K562 (cell line): ENCODE measurements at regions not wholly inside any gene's neighbourhood (a gene's known extent, or its start where the extent isn't known, plus 50 kb on each side); places are given as distances from the start of the nearest gene placed in this dataset.

Experiments used
- ATAC-seq: fragments of 200-7000 bp; cut with Tn5 transposase; 3 replicates; pipeline ENCODE4 v1.9.1; 2020; ENCODE audit warnings: moderate library complexity
- BruUV-seq: library from RNA; stranded (reverse); fragments of 400-500 nt; replicated peaks from 2 replicates; lab custom pipeline; 2021; lab: Mats Ljungman, UMichigan
- CTCF ChIA-PET: fragments of 300-600 bp; formaldehyde crosslinking; extraction: SDS; loops from one replicate; lab custom pipeline; 2021; ENCODE audit warnings: low intra/inter-chr PET ratio; lab: Yijun Ruan, JAX
- POLR2A ChIA-PET: fragments of 300-600, 350-650 bp; sonication (Branson Sonifier 250); formaldehyde crosslinking; extraction: SDS; loops from one replicate; lab custom pipeline; 2021; ENCODE audit warnings: antibody characterized with exemption, inconsistent platforms; lab: Yijun Ruan, JAX
- DNase-seq, 4 experiments: peaks; one replicate each; pipeline versions ENCODE4 v3.0.0 to v3.0.0-alpha.2; 2011 to 2018; ENCODE audit warnings: low spot score in 3 of 4, mixed read lengths in 3 of 4; ENCODE audit errors: extremely low read depth in 1 of 4
- FAIRE-seq: peaks from 2 replicates; lab custom pipeline; 2011; peaks lifted over from hg19 to GRCh38; lab: Jason Lieb, UNC
- H2AFZ ChIP-seq: 2 replicates; pipeline ENCODE4 v1.6.0; 2011; ENCODE audit warnings: low read depth, low read length, control low read depth, inconsistent platforms
- H3K27ac ChIP-seq: fragments of 200-600 bp; 3 replicates; pipeline ENCODE4 v1.8.0; 2011; ENCODE audit warnings: low read depth, mild to moderate bottlenecking, control low read depth, inconsistent platforms, low read length, moderate library complexity, mixed read lengths; ENCODE audit errors: extremely low read depth
- H3K27me3 ChIP-seq, 2 experiments: fragments of 300-600 bp in 1 of 2; 2 replicates in 1 of 2; 3 replicates in 1 of 2; pipeline versions ENCODE4 v1.6.0 to v1.8.0; 2011; ENCODE audit warnings: inconsistent platforms in 2 of 2, low read length in 2 of 2, mild to moderate bottlenecking in 1 of 2, mixed read lengths in 1 of 2, moderate library complexity in 1 of 2; ENCODE audit not compliant: control insufficient read depth in 2 of 2, insufficient read depth in 2 of 2
- H3K36me3 ChIP-seq: fragments of 300-600 bp; 3 replicates; pipeline ENCODE4 v1.8.0; 2011; ENCODE audit warnings: mild to moderate bottlenecking, low read length, inconsistent platforms; ENCODE audit not compliant: control insufficient read depth, insufficient read depth
- H3K4me1 ChIP-seq, 2 experiments: fragments of 200-600 bp in 1 of 2; replicated peaks in 1 of 2; 2 replicates in 1 of 2; 3 replicates in 1 of 2; pipeline versions ENCODE4 v1.5.1 to v1.8.0; 2011; ENCODE audit warnings: inconsistent platforms in 2 of 2, low read length in 2 of 2, mild to moderate bottlenecking in 1 of 2, mixed read lengths in 1 of 2, moderate library complexity in 1 of 2; ENCODE audit not compliant: control insufficient read depth in 2 of 2, insufficient read depth in 2 of 2
- H3K4me2 ChIP-seq: 2 replicates; pipeline ENCODE4 v1.6.1; 2011; ENCODE audit warnings: low read length, control low read depth, inconsistent platforms, mixed read lengths; ENCODE audit not compliant: insufficient read depth
- H3K4me3 ChIP-seq: fragments of 200-600 bp; sonication (generic), shearing (Covaris generic); 2 replicates; pipeline ENCODE4 v1.5.1; 2016; ENCODE audit warnings: control low read depth, inconsistent platforms
- H3K79me2 ChIP-seq: fragments of 200-600 bp; 3 replicates; pipeline ENCODE4 v1.8.0; 2011; ENCODE audit warnings: low read length, inconsistent platforms; ENCODE audit not compliant: control insufficient read depth, insufficient read depth
- H3K9ac ChIP-seq, 2 experiments: 2 replicates each; pipeline versions ENCODE4 v1.6.0 to v1.6.1; 2011; ENCODE audit warnings: low read depth in 2 of 2, low read length in 2 of 2, control low read depth in 1 of 2, inconsistent platforms in 1 of 2, mild to moderate bottlenecking in 1 of 2, mixed read lengths in 1 of 2; ENCODE audit not compliant: insufficient read depth in 1 of 2
- H3K9me1 ChIP-seq: one replicate; pipeline ENCODE4 v1.6.0; 2011; ENCODE audit warnings: inconsistent platforms, mild to moderate bottlenecking, low read length, moderate library complexity; ENCODE audit not compliant: control insufficient read depth, insufficient read depth
- H3K9me3 ChIP-seq: replicated peaks from 2 replicates; pipeline ENCODE4 v1.5.1; 2011; ENCODE audit warnings: low read depth, low read length, inconsistent platforms; ENCODE audit not compliant: control insufficient read depth, insufficient read depth
- H4K20me1 ChIP-seq: replicated peaks from 2 replicates; pipeline ENCODE4 v1.6.1; 2011; ENCODE audit warnings: low read length, inconsistent platforms, mixed read lengths; ENCODE audit not compliant: control insufficient read depth, insufficient read depth
- AFF4 ChIP-seq: sonication (generic); formaldehyde crosslinking; IDR thresholded peaks from 2 replicates; pipeline ENCODE4 v1.8.0; 2023; ENCODE audit warnings: mild to moderate bottlenecking, missing genetic modification reagents
- ETV1 ChIP-seq: fragments of 450-650 bp; conservative IDR thresholded peaks from 2 replicates; pipeline ENCODE4 v1.6.1; 2016; ENCODE audit warnings: missing genetic modification characterization, control low read depth, low read depth, missing compliant biosample characterization
- FOXP4 ChIP-seq: sonication (generic); formaldehyde crosslinking; IDR thresholded peaks from 2 replicates; pipeline ENCODE4 v1.8.0; 2022; ENCODE audit warnings: mild to moderate bottlenecking, missing genetic modification reagents, borderline replicate concordance
- POLR2A ChIP-seq: fragments of 450-650 bp; conservative IDR thresholded peaks from 2 replicates; pipeline ENCODE4 v1.6.1; 2016
- PYGO2 ChIP-seq: fragments of 450-650 bp; IDR thresholded peaks from 2 replicates; pipeline ENCODE4 v1.6.1; 2016; ENCODE audit warnings: mild to moderate bottlenecking, missing genetic modification characterization, moderate library complexity, missing compliant biosample characterization
- RNF219 ChIP-seq: fragments of 250-450 bp; sonication (Bioruptor Pico); IDR thresholded peaks from 2 replicates; pipeline ENCODE4 v1.5.0; 2022; ENCODE audit warnings: mild to moderate bottlenecking
- SNAPC5 ChIP-seq: fragments of 250-450 bp; sonication (Bioruptor Pico); IDR thresholded peaks from 2 replicates; pipeline ENCODE4 v1.8.0; 2021; ENCODE audit warnings: moderate library complexity, mild to moderate bottlenecking, inconsistent platforms
- SRSF3 ChIP-seq: fragments of 200-400 bp; formaldehyde crosslinking; IDR thresholded peaks from 2 replicates; pipeline ENCODE4 v1.6.1; 2016; ENCODE audit warnings: mild to moderate bottlenecking, low read length, moderate library complexity; ENCODE audit not compliant: insufficient read depth
- YY1 ChIP-seq, 3 experiments: IDR thresholded peaks; 2 replicates each; pipeline ENCODE4 v1.6.1; 2011; ENCODE audit warnings: low read length in 2 of 3, mild to moderate bottlenecking in 2 of 3, moderate library complexity in 2 of 3, borderline replicate concordance in 1 of 3, control low read depth in 1 of 3, low read depth in 1 of 3; ENCODE audit not compliant: insufficient read depth in 3 of 3, insufficient replicate concordance in 2 of 3, control insufficient read depth in 1 of 3, insufficient read length in 1 of 3; ENCODE audit errors: extremely low read depth in 1 of 3
- ZEB2 ChIP-seq: fragments of 450-650 bp; IDR thresholded peaks from 2 replicates; pipeline ENCODE4 v1.6.1; 2016
- ZFP1 ChIP-seq: fragments of 450-650 bp; formaldehyde crosslinking; IDR thresholded peaks from 2 replicates; pipeline ENCODE4 v1.4.0; 2020; ENCODE audit warnings: mild to moderate bottlenecking, mixed read lengths
- ZNF785 ChIP-seq: fragments of 250-450 bp; sonication (Bioruptor Pico); IDR thresholded peaks from 2 replicates; pipeline ENCODE4 v1.4.0; 2020; ENCODE audit warnings: mild to moderate bottlenecking
- WGBS: fragments of 100-300 bp; shearing (Covaris generic); methylation state at CpG from one replicate; pipeline ENCODE4 v1.1.6; 2016; ENCODE audit warnings: low coverage, mixed read lengths; ENCODE audit not compliant: insufficient coverage; ENCODE audit errors: missing lambda C conversion rate; 5-methylcytosine and 5-hydroxymethylcytosine counted together
- in situ Hi-C: fragments of 300-500 bp; cut with MboI; formaldehyde crosslinking; loops from 4 replicates; pipeline ENCODE4 v1.15.0; 2018; ENCODE audit warnings: inconsistent platforms, mixed read lengths
- intact Hi-C: fragments of 100-400 bp; cut with micrococcal nuclease; formaldehyde crosslinking; loops from 2 replicates; pipeline ENCODE4 v1.14.2; 2022

GRCh38 chr5:174315471-174315870 is 270.0 kb downstream of the NSG2 start:
- in situ Hi-C loops (loop anchor here (10.0 to 25.0 kb wide), 3 partner anchors 271 to 1603 kb away; partner anchors contain the start of genes BOD1 and NSG2), intact Hi-C loops (loop anchor here (5.0 kb wide), 1 partner anchor 698 kb away; the partner anchor contains the start of gene BOD1)
- Histone ChIP-seq H3K36me3 (no peaks in the 10 kb centered on the region), H3K79me2 (no peaks in the 10 kb centered on the region), H3K9me1 (no peaks in the 10 kb centered on the region), H3K27ac (no peak overlapping the region), H3K9ac (no peak overlapping the region), H3K4me1 (peaks cover 0 to 15% of the 10 kb centered on the region in 2 experiments; a peak in 2 of 5 replicates), H3K4me2 (no peak overlapping the region), H3K4me3 (no peak overlapping the region), H3K9me3 (no peaks in the 10 kb centered on the region), H4K20me1 (no peaks in the 10 kb centered on the region; the same call in 1 of the 2 replicates), H2AFZ (no peak overlapping the region), H3K27me3 (peaks cover 11 to 54% of the 10 kb centered on the region in 2 experiments; a peak in 4 of 5 replicates)
- no peak for DNase-seq
- no peak for ATAC-seq
- ChIA-PET POLR2A (interaction anchor here (0.5 to 0.6 kb wide), 2 partner anchors 270 to 988 kb away, joined by 3 read pairs; partner anchors contain the start of gene NSG2), CTCF (interaction anchor here (0.7 kb wide), 1 partner anchor 332 kb away, joined by 3 read pairs; no protein-coding TSS in a partner anchor)
- no peak for FAIRE-seq
- no TSS peak for BruUV-seq
- WGBS, result 0% methylated on average over 5 of the region's 5 CpGs
- no peak for TF ChIP-seq ZEB2
- no peak for TF ChIP-seq FOXP4 (CRISPR knock-in tag)
- no peak for TF ChIP-seq ZNF785 (CRISPR knock-in tag)
- TF ChIP-seq ZFP1 (CRISPR knock-in tag), result no peak
- TF ChIP-seq SNAPC5 (CRISPR knock-in tag), result no peak
- no peak for TF ChIP-seq PYGO2 (tag)
- no peak for TF ChIP-seq RNF219 (CRISPR knock-in tag)
- no peak for TF ChIP-seq AFF4 (CRISPR knock-in tag)
- no peak for TF ChIP-seq SRSF3
- no peak for TF ChIP-seq ETV1 (tag)
- no peak for TF ChIP-seq POLR2A
- no peak for TF ChIP-seq YY1 (IDR thresholded peaks at IDR 0.05; ENCODE audit: borderline replicate concordance in 1 of 3, control insufficient read depth in 1 of 3, extremely low read depth in 1 of 3, insufficient read depth in 3 of 3, insufficient read length in 1 of 3, insufficient replicate concordance in 2 of 3, low read depth in 1 of 3, low read length in 2 of 3)
